Astrocyte of the hippocampus (primary cell): ENCODE measurements at regions not wholly inside any gene's neighbourhood (a gene's known extent, or its start where the extent isn't known, plus 50 kb on each side); places are given as distances from the start of the nearest gene placed in this dataset.
"Not testable (repeated sequence)": the region's sequence is repeated elsewhere in the genome, so short reads cannot be mapped to it uniquely, and the experiment has no call there.

ENCODE experiments used
- DNase-seq: peaks from one replicate; pipeline ENCODE4 v3.0.0; 2011; ENCODE audit warnings: low read depth, low spot score

DNA sequence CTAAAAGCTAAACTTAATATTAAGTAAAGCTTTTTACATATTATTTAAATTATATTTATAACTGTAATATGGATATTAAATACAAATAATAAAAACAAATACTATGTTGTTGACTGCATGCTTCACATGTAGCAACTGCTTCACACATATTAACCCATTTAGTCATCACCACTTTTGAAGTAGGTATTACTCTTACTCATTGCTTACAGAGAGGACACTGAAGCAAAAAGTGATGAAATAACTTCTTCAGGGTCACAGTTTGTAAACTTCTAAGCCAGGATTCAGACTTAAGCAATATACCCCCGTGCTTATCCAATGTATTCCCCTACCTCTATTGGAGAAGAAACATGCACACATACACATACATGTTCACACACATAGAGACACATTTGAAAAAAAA, 166.6 kb downstream of the DKK2 start:
- DNase-seq: peak; percentile 5

GRCh38 chr4:106868381-106869035, 167.6 kb downstream of the DKK2 start:
- peak; percentile 16 for DNase-seq

GRCh38 chr4:106864231-106864630, 171.9 kb downstream of the DKK2 start:
- DNase-seq: peak; percentile 71

- DNase-seq: no peak
These were observed 181.4 kb downstream of the DKK2 start for GRCh38 chr4:106854569-106855351.

GRCh38 chr4:106852426-106852825, 183.7 kb downstream of the DKK2 start:
- DNase-seq: no peak

- DNase-seq: no peak
These were observed 184.4 kb downstream of the DKK2 start for GRCh38 chr4:106851726-106852125.

DNA sequence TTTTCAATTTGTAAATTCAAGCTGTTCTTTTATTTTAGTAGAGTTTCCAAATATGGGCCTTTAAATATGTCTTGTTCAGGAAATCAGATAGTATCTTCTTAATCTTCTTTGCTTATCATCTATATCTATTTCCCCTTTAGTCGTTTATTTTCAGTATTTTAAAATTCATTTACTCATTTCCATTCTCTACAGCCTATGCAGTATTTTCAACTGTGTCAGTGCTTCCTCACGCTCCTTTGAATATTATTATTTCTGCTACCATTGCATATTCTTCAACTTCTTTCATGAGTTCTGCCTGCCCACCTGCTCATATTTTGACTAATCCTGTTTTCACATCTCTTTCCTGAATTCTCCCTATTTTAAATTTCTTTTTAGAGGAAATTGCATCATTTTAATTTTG, 185.4 kb downstream of the DKK2 start:
- no peak for DNase-seq

DNA sequence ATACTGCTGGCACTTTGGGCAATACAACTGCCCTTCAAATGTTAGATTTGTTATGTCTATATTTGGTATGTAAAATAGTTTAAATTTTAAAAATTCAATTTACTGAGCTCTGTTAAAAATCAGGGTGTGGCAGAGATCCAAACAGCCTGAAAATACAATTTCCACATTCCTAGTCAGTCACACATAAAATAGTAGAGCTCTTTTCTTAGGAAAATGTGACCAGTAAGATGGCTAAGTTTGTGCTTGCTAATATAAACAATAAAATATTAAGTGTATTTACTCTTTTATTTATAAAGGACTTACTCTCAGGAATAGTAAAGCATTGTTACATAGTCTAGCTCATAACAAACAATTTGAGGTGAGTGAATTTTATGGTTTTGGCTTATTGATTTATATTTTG, 200.2 kb downstream of the DKK2 start:
- DNase-seq: no peak

DNA sequence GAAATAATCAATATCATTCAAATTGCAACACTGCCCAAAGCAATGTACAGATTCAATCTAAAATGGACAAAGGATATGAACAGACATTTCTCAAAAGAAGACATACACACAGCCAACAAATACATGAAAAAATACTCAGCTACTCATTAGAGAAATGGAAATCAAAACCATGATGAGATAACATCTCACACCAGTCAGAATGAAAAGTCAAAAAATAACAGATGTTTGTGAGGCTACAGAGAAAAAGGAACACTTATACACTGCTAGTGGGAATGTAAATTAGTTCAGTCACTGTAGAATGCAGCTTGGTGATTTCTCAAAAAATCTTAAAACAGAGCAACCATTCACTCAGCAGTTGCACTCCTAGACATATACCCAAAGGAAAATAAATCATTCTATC, 205.2 kb downstream of the DKK2 start:
- no peak for DNase-seq

DNA sequence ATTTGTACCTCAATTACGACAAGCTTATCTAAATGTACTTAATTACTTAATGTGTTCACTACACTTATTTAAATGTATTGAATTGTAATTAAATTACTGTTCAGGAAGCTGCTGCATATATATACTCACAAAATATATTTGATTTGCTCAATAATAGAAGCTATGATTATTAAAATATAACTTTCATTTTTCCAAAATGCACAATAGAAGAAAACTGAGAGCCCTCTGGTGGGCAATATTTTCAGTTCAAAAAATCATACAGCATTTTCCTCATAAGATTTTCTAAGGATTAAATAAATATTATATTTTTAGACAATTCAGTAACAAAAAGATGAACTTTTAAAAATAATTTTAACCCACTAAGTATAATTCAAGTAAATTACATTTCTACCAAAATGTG, 217.3 kb downstream of the DKK2 start:
- DNase-seq: no peak

DNA sequence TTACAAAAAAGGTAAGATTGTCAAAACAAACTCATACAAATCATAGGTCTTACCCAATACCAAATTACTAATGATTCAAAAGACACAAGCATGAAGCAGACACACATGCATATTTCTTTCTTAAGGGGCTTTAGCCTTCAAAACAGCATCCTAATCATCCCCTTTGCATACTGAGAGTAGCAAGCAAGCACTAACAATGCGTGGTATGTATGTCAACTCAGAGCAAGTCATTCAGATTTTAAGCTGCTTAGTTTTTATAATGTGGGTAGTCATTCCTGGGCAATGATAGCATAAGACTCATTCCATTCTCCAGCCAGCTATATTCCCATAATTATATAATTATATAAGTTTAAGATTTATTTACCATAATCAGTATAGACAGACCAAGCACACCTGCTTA, 219.6 kb downstream of the DKK2 start:
- peak; percentile 30 for DNase-seq

GRCh38 chr4:106810122-106810521, 226.0 kb downstream of the DKK2 start:
- DNase-seq: no peak

DNA sequence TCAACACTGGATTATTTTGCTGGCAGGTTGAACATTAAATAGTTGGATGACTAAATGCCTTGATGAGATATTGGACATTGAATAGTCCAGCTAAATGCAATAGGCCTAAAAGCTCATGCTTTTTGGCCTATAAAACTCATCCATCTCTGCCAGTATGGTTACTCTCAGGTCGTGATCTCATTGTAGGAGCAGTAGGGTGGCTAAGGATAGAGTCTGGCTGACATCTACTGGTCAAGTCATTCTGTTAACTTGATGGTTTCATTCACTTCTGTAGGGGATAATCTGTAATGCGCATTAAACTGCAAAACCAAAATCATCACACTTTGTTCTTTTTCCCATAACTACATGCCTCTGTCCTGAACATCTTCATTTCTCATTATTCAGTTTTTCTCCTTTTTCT, 227.0 kb downstream of the DKK2 start:
- peak; percentile 41 for DNase-seq

- DNase-seq: no peak
These were observed 229.8 kb downstream of the DKK2 start for GRCh38 chr4:106806158-106806797.

DNA sequence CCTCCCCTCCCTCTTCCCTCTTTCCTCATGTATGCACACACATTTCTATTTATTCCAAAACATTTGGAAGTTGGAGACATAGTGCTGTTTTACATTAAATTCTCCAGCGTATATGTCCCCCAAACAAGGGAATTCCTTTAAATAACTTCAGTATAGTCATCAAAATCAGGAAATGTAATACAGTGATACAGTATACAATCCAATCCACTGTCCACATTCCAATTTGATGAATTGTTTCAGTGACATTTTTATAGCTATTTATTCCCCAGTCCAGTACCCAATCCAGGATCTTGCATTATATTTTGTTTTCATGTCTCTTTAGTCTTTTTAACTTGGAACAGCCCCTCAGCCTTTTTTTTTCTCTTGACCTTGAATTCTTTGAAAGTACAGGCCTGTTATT, 233.0 kb downstream of the DKK2 start:
- DNase-seq: no peak

GRCh38 chr4:106801386-106801785, 234.7 kb downstream of the DKK2 start:
- DNase-seq: no peak

- no peak for DNase-seq
These were observed 239.2 kb downstream of the DKK2 start for GRCh38 chr4:106796876-106797275.

DNA sequence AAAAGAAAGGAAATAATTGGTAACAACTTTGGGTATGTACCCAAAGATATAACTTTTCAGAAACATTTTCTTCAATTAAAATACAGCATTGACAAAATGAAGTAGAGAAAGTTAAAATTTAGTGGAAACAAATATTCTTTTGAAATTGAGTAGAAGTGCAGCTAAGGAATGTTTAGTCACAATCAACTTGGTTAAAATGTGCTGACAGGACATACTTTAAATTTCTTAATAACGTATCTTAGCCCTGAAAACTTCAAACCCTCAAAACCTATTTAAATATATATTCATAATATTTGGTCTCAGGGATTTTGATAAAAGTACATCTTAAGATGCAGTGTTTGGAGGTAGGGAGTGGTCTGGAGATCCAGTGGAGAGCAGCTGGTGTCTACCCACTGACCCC, 240.8 kb downstream of the DKK2 start:
- no peak for DNase-seq

DNA sequence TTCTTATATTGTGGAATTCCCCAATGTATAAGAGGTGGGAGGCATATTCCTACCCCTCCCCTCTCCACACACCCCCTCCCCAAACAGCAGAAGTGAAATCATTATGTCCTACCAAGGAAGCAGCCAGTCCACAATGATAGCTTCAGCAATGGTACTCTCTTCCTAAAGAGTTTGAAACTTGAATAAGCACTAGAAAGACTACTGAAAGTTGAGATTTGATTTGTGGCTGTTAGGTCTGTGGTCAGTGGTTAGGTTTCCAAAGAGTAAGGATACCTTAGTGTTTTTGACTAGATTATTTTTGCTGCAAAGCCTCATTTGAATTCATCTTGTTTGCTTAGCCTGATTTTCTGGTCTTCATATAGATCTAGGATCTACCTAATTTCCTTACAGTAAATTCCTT, 242.2 kb downstream of the DKK2 start:
- DNase-seq: no peak

GRCh38 chr4:106775636-106776035, 260.5 kb downstream of the DKK2 start:
- DNase-seq: no peak

- not testable (repeated sequence) for DNase-seq
These were observed 262.1 kb downstream of the DKK2 start for GRCh38 chr4:106774055-106774454.

DNA sequence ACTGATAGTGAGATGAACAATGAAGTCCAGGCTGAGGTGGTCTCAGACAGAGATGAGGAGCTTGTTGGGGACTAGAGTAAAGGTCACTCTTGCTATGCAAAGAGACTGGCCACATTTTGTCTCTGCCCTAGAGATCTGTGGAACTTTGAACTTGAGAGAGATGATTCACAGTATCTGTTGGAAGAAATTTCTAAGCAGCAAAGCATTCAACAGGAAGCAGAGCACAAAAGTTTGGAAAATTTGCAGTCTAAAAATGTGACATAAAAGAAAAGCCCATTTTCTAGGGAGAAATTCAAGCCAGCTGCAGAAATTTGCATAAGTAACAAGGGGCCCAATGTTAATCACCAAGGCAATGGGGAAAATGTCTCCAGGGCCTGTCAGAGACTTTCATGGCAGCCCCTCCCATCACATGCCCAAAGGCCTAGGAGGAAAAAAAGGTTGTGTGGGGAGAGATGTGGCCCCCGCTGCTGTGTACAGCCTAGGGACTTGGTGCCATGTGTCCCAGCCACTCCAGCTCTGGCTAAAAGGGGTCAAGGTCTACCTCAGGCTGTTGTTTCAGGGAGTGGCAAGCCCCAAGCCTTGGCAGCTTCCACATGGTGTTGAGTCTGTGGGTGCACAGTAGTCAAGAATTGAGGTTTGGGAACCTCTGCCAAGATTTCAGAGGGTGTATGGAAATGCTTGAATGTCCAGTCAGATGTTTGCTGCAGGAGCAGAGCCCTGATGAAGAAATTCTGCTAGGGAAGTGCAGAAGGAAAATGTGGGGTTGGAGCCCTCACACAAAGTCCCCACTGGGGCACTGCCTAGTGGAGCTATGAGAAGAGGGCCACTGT, 262.8 kb downstream of the DKK2 start:
- peak; percentile 1 for DNase-seq
